ENCODE measurements at regions not wholly inside any gene's neighbourhood (a gene's known extent, or its start where the extent isn't known, plus 50 kb on each side); places are given as distances from the start of the nearest gene placed in this dataset.

DNA sequence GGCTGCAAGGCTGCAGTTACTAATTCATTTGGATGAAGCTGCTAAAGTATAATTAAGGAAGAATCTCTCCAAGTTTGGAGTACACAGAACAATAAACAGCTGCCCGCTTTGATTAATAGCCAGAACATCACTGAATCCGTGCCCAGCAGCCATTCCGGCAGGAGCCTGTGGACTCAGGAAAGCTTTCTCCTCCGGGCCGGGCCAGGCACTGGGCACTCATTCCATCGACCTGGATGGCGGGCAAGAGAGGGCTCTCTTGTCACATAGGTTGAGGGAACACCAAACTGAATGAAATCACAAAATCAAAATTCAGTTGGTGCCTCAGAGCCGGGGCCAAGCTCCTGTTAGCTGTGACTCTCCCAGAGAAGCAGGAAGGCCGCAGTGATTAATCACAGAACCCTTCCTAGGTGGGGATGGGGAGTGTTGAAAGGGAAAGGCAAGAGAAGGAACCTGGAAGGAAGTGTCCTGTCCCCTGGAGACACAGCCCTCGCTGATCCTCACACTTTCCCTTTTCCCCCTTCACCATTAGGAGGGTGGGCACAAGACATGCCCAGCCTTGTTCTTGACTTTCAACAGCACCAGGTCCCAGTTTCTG lies 306.7 kb downstream of the NPHP4 start:
- TF ChIP-seq EZH2 (IDR thresholded peaks at IDR 0.05; ENCODE audit: borderline replicate concordance, low read depth, low read length, severe bottlenecking), result no peak
- TF ChIP-seq, protein P1, sequence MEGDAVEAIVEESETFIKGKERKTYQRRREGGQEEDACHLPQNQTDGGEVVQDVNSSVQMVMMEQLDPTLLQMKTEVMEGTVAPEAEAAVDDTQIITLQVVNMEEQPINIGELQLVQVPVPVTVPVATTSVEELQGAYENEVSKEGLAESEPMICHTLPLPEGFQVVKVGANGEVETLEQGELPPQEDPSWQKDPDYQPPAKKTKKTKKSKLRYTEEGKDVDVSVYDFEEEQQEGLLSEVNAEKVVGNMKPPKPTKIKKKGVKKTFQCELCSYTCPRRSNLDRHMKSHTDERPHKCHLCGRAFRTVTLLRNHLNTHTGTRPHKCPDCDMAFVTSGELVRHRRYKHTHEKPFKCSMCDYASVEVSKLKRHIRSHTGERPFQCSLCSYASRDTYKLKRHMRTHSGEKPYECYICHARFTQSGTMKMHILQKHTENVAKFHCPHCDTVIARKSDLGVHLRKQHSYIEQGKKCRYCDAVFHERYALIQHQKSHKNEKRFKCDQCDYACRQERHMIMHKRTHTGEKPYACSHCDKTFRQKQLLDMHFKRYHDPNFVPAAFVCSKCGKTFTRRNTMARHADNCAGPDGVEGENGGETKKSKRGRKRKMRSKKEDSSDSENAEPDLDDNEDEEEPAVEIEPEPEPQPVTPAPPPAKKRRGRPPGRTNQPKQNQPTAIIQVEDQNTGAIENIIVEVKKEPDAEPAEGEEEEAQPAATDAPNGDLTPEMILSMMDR (IDR thresholded peaks at IDR 0.05; ENCODE audit: borderline replicate concordance, extremely low read depth, low read length, poor library complexity, severe bottlenecking), result no peak
